Stimulated activated CD8-positive, alpha-beta memory T cell treated with anti-CD3 and anti-CD28 coated beads, Interleukin-7, amount 100 ng/mL, for 4 hours (primary cell): ENCODE measurements at regions not wholly inside any gene's neighbourhood (a gene's known extent, or its start where the extent isn't known, plus 50 kb on each side); places are given as distances from the start of the nearest gene placed in this dataset.

ENCODE experiments used
- DNase-seq, 2 donors: peaks; one replicate each; pipeline ENCODE4 v3.0.0-alpha.2; 2020; ENCODE audit warnings: low read depth in 2 of 2

DNA sequence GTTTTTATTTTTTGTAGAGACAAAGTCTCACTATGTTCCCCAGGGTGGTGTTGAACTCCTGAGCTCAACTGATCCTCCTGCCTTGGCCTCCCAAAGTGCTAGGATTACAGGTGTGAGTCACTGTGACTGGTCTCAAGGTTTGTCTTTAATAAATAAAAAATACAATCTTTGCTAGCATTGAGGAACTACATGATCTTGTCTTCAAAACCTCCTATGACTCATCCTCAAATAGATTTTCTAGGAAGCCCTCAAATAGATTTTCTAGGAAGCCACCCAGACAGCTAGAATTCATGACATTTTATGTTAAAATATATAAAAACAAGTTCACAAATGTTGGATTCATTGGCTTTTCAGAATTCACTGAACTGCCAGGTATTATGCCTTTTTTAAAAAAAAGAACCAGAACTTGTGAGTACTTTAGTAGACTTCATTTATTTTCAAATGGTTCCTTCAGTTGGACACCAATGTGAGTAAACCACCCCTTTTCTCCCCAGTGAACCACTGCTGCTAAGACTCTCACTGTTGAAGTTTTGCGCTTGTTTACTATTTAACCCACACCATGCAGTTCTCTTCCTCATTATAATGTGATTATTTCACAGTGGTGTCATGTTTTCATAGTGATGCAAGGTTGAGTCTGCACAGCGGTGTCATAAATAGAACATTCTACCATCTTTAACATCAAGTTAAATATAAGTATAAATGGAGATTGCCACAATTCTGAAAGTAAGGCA is 303.9 kb downstream of the CASP12 start:
- no peak for DNase-seq

DNA sequence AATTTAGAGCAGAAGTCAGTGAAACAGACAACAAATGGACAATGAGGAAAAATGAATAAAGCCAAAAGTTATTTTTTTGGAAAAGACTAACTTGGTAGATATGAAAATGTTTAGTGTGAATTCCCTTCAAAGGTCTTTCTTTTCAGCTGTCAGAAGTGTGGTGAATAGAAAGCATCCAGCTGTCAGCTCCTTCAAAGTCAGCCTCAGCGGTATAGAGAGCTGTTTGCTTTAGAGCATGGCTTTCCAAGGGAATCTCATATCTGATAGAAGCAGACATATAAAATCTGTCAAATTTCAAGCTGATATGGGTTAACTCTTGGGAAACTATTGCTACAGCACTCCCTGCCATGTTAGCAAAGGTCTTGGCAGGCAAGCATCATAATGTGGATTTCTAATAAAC is 309.3 kb downstream of the CASP12 start:
- DNase-seq: no peak

DNA sequence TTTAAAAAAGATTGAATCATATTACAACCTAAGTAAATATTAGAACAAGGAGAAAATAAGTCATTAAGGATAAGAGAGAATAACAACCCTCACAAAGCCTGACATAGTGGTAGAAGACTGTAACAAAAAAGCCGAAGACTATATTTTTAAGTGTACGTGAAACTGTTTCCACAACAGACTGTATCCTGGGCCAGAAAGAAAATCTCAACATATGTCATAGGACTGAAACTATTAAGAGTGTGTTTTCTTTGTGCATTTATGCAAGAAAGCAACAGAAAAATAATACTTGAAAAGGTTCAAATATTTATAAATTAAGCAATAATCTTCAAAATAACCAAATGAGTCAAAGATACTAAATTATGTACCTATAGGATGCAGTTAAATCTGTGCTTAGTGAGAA is 309.8 kb downstream of the CASP12 start:
- no peak for DNase-seq

DNA sequence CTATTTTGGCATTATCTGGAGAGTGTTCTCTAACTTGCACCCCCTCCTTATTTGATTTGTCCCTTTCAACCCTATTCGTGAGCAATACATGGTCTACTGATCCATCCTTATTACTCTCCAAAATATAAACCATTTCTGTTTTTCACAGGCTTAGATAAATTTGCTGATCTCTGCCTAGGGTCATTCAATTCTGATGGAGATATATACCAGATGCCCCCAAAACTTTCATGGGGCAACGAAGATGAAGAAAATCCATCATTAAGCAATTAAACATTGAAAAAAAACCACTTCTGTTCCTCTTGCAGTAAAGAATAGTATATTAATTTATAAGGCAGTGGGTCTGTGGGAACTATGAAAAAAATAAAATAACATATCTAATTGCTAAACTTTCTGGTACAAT is 313.4 kb downstream of the CASP12 start:
- DNase-seq: no peak

DNA sequence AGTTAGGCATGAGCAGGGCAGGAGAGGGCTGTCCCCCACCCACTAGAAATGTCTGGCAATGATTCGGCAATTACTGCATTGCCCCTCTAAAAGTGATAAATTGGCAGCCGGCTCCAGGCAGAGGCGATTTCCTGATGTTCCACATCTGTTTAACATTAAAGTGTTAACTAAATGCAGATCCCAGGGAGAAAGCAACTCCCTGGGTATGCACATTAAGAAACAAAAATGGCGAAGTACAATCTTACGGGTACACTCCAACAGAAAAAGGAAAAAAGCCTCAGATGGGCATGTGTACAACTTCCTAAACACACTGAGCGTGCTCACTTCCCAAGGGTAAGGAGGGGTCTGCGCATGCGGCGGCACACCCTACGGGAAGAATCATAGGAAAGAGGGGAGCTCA is 314.4 kb downstream of the CASP12 start:
- DNase-seq: no peak

DNA sequence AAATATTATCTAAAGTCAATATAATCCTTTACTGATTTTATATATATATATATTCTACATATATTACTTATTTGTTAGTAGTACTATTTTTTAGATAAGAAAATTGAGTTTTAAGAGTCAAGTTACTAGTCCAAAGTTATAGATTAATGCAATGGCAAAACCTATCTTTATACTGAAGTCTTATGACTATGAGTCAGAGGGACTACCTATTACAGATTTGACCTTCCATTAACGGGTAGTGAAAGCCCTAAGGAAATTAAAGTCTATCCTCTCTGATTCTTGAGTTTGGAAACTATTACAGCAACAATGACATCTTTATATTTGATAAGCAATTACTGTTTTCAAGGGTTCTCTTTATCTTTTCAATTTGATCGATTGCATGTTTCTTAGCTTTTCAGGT is 315.8 kb downstream of the CASP12 start:
- DNase-seq: no peak

DNA sequence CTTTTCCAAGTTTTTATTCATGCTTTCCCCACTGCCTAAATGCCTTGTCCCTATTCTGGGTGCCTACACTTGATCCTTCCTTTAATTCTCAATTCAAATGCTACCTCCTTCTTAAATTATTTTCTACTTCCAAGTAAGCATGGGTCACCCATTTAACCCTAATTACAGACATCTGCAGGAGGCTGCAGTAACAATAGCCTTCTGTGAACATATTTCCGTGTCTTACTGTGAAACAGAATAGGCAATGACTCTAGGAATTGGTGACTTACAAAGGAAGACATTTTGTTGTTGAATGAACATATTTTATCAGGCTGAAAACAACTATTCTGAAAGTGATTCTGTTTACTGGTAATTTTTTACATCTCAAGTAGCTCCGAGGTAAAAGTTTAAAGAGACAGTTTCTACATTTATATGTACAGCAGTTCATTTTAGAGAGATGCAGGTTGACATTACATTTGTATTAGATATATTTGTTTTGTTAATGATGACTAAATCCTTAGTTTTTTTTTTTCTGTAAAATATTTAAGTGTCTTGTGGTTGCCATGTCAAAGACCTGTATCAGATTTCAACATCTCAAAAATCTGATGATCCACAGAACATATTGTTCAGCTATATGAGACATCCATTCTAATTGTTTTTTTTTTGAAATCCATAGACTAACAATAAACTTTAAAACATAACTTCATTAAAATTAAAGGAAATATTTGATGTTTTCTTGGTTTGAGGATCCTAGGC is 316.8 kb downstream of the CASP12 start:
- no peak for DNase-seq

DNA sequence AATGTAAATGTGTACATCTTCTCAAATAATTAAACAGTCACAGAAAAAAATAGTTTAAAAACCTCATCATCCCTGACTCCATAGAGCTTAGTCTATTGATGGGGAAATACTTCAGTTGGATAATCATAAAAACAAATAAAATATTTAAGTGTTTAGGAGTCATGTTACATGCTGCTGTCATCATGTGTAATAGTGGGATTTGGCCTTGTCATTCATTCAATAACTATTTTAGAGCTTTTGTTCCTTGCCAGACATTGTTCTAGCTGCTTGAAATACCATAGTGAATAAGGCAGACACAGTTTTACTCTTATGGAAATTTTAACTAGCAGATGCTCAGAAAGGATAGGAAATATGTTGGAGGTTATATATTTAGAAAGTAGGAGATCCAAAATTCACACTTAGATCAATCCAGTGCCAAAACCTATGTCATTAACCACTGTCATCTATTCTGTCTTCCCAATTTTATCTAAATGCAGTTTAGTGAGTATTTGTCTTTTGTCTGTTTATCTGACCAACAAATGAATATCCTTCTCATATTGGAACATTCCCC is 324.7 kb downstream of the CASP12 start:
- DNase-seq: no peak

DNA sequence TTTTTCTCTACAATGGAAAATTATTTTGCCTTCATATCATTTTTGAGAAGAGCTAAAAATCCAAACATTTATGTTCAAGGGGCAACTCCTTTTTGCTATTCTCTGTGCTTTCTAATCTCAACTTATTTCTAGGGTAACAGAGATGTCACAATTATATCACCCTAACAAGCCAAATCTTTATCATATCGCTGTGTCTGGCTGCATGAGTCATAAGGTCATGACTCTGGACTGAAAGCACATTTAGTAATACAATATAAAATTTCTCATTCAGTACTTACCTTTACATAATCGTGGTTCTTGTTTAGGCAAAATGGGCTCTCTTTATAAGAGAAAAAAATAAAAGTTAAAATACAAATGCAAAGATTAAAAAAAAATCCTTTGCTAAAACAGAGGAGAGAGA is 326.0 kb downstream of the CASP12 start:
- no peak for DNase-seq

DNA sequence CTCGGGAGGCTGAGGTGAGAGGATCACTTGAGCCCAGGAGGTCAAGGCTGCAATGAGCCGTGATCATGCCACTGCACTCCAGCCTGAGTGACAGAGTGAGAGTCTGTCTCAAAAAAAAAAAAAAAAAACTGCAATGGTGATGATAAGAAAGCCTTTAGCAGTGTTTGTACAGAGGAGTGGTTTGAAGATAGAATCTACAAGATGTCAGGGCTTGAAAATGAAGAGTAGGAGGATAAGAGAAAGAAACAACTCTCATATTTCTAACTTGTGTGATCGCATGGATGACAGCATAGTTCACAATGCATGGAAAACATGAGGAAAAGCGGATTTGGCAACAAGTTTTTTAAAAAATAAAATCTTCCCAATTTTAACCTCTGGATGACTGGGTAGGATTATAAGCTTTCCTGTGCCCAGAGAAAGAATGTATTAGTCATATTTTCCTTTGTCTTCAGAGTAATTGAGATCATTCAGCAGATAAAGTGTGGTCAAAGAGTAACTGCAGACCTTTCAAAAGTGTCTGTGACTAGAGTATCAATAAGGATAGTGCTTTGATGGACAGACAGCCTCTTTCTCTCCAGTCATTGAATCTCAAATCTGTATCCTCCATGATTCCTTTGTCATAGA is 328.1 kb downstream of the CASP12 start:
- DNase-seq: no peak

DNA sequence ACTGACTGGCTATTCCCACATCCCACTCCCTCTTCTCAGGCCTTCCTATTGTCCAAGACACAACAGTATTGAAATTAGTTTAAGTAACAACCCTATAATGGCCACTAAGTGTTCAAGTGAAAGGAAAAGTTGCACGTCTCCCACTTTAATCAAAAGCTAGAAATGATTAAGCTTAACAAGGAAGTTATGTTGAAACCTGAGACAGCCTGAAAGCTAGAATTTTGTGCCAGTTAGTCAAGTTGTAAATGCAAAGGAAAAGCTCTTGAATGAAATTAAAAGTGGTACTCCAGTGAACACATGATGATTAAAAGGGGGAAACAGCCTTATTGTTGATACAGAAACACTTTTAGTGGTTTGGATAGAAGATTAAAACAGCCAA is 332.7 kb downstream of the CASP12 start:
- DNase-seq: no peak

DNA sequence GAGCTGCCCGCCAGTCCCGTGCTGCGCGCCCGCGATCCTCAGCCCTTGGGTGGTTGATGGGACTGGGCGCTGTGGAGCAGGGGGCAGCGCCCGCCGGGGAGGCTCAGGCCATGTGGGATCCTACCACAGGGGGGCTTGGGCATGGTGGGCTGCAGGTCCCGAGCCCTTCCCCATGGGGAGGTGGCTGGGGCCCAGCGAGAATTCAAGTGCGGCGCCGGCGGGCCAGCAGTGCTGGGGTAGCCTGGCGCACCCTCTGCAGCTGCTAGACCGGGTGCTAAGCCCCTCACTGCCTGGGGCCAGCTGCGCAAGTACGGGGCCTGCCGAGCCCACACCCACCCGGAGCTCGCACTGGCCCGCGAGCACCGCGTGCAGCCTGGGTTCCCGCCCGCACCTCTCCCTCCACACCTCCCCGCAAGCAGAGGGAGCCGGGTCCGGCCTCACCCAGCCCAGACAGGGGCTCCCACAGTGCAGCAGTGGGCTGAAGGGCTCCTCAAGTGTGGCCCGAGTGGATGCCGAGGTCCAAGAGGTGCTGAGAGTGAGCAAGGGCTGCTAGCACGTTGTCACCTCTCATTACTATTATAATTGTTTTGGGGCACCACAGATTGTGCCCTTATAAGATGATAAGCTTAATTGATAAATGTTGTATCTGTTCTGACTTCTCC is 333.2 kb downstream of the CASP12 start:
- no peak for DNase-seq

DNA sequence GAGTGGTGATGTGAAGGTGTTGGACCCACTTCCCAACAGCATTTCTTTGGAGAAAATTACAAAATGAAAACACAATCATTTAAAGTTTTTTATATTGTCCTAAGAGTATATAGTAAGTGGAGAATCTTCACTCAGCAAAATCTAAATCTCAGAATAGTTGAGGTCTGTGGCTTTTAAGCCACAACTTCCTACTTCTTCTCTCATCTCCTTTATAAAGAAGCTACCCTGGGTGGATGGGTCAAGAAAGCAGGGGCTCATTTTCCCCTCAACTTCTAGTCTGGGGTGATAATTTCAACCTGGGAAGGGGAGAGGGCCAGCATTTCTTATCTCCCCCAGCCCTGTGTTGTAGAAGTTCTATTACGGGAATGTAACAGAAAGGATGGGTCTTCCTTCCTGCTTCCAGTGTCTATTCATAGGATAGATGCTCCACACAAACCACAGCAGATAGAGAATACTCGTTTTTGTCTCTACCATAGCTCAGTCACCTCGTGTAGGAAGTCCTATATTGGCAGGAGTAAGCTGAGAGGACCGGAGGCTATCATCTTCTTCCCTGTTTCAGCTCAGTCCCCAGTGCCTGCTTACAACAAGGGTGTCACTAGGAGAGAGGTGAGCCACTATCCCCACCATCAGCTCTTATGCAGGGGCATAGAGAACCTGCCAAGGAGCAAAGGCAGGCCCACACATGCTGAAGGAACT is 341.5 kb downstream of the CASP12 start:
- no peak for DNase-seq

DNA sequence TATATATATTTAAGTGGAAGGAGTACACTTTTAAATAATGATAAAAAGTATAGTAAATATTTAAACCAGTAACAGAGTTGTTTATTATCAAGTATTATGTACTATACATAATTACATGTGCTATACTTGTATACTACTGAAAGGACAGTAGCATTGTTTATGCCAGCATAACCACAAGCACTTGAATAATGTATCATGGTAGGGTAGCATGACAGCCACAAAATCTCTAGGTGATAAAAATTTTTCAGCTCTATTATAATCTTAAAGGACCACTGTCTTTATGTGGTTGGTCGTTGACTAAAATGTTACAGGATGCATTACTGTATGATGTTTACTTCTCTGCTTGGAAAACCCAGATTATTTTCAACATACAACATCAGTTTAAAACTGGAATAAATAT is 349.2 kb downstream of the CASP12 start:
- no peak for DNase-seq

DNA sequence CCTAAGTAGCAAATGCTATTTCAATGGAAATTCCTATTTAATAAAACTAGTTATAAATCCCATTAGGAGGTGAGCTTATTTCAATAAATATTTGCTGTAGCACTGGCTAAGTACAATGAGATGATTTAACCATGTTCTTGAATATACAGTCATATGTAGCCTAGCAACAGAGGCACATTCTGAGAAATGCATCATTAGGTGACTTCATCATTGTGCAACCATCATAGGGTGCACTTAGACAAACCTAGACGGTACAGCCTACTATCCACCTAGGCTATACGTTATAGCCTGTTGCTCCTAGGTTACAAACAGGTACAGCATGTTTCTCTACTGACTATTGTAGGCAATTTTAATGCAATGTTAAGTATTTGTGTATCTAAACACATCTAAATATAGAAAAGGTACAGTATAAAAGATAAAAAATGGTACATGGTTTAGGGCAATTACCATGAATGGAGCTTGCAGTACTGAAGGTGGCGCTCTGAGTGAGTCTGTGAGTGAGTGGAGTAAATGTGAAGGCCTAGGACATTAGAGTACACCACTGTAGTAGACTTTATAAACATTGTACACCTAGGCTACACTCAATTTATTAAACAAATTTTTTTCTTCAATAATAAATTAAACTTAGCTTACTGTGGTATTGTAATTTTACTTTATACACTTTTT is 350.1 kb downstream of the CASP12 start:
- no peak for DNase-seq

DNA sequence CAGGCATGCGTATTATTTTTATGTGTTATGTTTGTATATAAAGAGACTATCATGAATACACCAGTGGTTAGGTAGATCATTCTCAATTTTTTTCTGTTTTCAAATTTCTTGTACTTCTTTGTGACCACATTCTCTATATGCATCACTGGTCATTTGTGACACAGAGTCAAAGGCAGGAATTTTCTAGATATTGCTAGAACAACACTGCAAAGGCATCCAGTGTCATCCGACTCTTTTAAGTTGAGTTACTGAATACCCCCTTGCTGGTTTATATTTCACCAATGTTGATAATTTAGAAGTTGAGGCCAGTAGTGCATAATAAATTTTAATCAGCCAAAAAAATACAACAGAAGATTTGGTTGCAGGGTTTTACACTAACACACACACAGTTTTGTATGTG is 351.8 kb downstream of the CASP12 start:
- DNase-seq: no peak

DNA sequence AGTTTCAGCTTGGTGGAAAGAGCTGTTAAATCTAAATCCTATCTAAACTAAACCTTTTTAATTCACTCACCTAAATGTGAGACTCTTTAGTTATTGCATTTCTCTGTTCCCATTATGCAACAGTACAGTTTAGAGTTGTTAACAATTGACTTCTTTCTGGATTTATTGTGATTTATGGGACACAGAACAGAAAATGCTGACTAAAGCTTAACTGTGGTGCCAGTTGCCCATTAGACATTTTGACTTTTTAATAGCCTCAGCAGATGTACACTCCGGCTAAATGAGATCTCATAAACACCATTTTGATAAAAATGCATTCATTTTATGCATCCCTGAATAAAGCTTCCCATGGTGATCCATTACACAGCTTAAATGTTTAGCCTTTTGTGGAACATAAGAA is 356.6 kb downstream of the CASP12 start:
- no peak for DNase-seq

DNA sequence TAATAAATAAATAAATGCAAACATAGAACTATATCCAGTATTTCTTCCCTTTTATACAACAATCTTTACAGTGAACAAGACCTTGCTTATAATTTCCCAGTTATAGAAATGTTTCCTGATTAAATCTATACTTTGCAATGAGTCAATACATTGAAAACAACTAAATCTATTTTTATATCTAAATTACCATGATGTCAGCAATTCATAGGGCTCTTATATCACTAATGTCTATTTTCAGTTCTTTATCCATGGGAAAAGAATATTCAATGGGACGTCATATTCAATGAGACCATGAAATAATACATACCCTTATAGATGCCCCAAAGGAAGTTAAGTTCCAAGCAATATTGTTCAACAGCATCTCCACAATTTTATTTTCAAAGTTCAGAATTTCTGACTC is 359.9 kb downstream of the CASP12 start:
- no peak for DNase-seq

DNA sequence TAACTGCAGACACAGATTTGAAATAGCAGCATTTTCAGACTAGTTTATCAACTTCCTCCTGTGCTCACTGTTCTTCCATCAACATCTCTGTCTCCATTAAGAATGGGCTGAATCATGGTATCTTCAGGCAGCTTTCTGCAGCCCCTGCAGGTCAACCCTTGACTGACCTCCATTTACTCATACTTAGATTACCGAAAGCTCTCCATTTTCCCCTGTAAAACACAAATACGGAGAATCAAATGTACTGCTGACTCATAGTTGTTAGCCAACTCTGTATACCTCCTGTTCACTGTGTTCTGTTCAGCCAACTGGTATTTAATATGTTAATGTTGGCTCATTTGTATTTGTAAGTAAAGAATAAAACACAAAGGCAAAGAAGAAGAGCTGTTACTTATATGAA is 364.0 kb downstream of the CASP12 start:
- DNase-seq: no peak

DNA sequence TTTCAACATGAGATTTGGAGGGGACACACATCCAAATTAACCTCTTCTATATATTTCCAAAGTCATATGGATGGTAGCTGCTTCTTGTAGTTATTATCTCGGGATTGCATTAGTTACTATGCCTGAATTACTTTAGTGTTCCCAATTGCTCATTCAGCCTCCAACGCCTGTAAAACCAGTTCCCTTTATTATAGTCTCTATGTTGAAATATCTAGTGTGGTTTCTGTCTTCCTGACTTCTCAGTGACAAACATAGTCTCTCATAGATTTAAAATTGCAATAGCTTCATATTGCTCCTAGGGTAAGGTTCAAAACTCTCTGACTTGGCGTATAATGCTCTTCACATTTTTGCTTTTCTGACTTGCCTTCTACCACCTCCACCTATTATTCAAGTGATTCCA is 366.4 kb downstream of the CASP12 start:
- DNase-seq: no peak

DNA sequence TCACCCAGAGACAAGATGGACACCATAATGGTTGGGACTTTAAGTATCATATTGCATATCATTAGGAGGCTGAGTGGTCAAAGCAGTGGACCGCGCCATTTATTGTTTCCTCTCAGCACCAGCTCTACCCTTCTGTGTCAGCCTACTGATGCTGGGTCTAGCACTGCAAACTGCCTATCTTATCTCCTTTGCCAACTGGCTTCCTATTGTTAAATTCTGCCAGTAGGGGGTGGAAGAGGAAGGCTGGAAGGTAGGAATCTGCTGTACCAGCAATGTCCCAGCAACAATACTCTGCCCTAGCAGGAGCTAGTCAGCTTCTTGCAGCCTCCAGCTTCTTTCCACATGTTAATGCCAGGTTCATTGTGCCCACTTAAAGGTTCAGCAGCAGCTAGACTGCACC is 367.1 kb upstream of the PDGFD start:
- DNase-seq: no peak
